Urinary bladder (tissue), 4 donors: ENCODE measurements at regions not wholly inside any gene's neighbourhood (a gene's known extent, or its start where the extent isn't known, plus 50 kb on each side); places are given as distances from the start of the nearest gene placed in this dataset. TPM values are rescaled to one million over a fixed set of nuclear protein-coding genes. Genes with fewer than 3 reads are reported as not detected.

Experiments used
- DNase-seq: peaks from one replicate; pipeline ENCODE4 v3.0.0-alpha.2; 2015; ENCODE audit errors: extremely low spot score
- H3K27ac ChIP-seq: one replicate; pipeline ENCODE4 v1.5.1; 2013; ENCODE audit warnings: low read depth, mild to moderate bottlenecking, moderate library complexity
- H3K36me3 ChIP-seq: one replicate; pipeline ENCODE4 v1.6.1; 2013; ENCODE audit warnings: mild to moderate bottlenecking, moderate library complexity; ENCODE audit not compliant: insufficient read depth
- H3K4me1 ChIP-seq: one replicate; pipeline ENCODE4 v1.6.1; 2013; ENCODE audit warnings: mild to moderate bottlenecking, moderate library complexity; ENCODE audit not compliant: insufficient read depth
- H3K4me3 ChIP-seq: one replicate; pipeline ENCODE4 v1.5.1; 2013; ENCODE audit warnings: low read depth, low read length
- WGBS: extraction: QIAGEN DNeasy Blood & Tissue Kit; methylation state at CpG from one replicate; pipeline ENCODE4 v1.1.7; 2013; 5-methylcytosine and 5-hydroxymethylcytosine counted together
- small RNA-seq: library from RNA; depleted of rRNA; stranded (forward); fragments of <200 nt; gene quantifications from one replicate; pipeline ENCODE3, GENCODE V24; 2014
- donor health status: healthy with polysubstance abuse.
- donor health status: healthy.

GRCh38 chr11:28383456-28383855 lies 275.3 kb downstream of the METTL15 start:
- no peak overlapping the region for H3K4me3 ChIP-seq
- no peaks in the 10 kb centered on the region for H3K4me1 ChIP-seq
- WGBS, result 74% methylated on average over 1 of the region's 1 CpG
- no peak for DNase-seq
- H3K27ac ChIP-seq, result no peak overlapping the region
- no peaks in the 10 kb centered on the region for H3K36me3 ChIP-seq

Small RNA genes lying in the stretch of these regions (small RNA-seq; reads per million reads assigned to genes)
- gene MIR8068 (not detected), gene RN7SL240P (not detected)
